ENCODE measurements at regions not wholly inside any gene's neighbourhood (a gene's known extent, or its start where the extent isn't known, plus 50 kb on each side); places are given as distances from the start of the nearest gene placed in this dataset.

DNA sequence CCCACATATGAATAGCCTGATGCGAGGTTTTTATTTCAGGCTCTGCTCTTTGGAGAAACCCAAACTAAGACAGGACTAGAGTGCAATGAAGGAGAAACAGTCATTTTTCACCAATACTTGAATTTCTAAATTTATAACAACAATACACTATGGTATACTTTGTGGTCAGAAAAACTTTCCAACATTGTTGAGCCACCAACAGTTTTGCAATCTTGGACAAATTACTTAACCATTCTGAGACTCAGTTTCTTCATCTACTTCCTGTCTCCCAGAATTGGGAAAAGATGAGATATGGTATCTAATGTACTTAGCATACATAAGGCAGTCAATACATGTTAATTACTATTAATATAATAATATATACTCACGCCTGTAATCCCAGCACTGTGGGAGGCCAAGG lies 519.8 kb upstream of the PLXNA2 start:
- TF ChIP-seq, protein P1, sequence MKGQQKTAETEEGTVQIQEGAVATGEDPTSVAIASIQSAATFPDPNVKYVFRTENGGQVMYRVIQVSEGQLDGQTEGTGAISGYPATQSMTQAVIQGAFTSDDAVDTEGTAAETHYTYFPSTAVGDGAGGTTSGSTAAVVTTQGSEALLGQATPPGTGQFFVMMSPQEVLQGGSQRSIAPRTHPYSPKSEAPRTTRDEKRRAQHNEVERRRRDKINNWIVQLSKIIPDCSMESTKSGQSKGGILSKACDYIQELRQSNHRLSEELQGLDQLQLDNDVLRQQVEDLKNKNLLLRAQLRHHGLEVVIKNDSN (IDR thresholded peaks at IDR 0.05) = no peak
- TF ChIP-seq CEBPB (IDR thresholded peaks at IDR 0.05) (no peak), RAD21 (IDR thresholded peaks at IDR 0.05; ENCODE audit: low read depth) (no peak), CREB1 (IDR thresholded peaks at IDR 0.05; ENCODE audit: low read depth) (no peak), TEAD4 (IDR thresholded peaks at IDR 0.05) (no peak), NFIC (IDR thresholded peaks at IDR 0.05) (no peak), ZBTB7A (IDR thresholded peaks at IDR 0.05; ENCODE audit: low read depth) (no peak), TCF12 (IDR thresholded peaks at IDR 0.05; ENCODE audit: low read depth) (no peak), FOXM1 (IDR thresholded peaks at IDR 0.05; ENCODE audit: borderline replicate concordance, low read depth) (no peak), TAF1 (IDR thresholded peaks at IDR 0.05; ENCODE audit: low read depth) (no peak), EP300 (IDR thresholded peaks at IDR 0.05; ENCODE audit: borderline replicate concordance) (no peak), YY1 (IDR thresholded peaks at IDR 0.05; ENCODE audit: low read depth) (no peak), EGR1 (IDR thresholded peaks at IDR 0.05) (no peak)
- TF ChIP-seq, protein P2, sequence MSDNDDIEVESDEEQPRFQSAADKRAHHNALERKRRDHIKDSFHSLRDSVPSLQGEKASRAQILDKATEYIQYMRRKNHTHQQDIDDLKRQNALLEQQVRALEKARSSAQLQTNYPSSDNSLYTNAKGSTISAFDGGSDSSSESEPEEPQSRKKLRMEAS (IDR thresholded peaks at IDR 0.05) = no peak
- TF ChIP-seq, protein P3, sequence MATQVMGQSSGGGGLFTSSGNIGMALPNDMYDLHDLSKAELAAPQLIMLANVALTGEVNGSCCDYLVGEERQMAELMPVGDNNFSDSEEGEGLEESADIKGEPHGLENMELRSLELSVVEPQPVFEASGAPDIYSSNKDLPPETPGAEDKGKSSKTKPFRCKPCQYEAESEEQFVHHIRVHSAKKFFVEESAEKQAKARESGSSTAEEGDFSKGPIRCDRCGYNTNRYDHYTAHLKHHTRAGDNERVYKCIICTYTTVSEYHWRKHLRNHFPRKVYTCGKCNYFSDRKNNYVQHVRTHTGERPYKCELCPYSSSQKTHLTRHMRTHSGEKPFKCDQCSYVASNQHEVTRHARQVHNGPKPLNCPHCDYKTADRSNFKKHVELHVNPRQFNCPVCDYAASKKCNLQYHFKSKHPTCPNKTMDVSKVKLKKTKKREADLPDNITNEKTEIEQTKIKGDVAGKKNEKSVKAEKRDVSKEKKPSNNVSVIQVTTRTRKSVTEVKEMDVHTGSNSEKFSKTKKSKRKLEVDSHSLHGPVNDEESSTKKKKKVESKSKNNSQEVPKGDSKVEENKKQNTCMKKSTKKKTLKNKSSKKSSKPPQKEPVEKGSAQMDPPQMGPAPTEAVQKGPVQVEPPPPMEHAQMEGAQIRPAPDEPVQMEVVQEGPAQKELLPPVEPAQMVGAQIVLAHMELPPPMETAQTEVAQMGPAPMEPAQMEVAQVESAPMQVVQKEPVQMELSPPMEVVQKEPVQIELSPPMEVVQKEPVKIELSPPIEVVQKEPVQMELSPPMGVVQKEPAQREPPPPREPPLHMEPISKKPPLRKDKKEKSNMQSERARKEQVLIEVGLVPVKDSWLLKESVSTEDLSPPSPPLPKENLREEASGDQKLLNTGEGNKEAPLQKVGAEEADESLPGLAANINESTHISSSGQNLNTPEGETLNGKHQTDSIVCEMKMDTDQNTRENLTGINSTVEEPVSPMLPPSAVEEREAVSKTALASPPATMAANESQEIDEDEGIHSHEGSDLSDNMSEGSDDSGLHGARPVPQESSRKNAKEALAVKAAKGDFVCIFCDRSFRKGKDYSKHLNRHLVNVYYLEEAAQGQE (IDR thresholded peaks at IDR 0.05; ENCODE audit: low read depth) = no peak

DNA sequence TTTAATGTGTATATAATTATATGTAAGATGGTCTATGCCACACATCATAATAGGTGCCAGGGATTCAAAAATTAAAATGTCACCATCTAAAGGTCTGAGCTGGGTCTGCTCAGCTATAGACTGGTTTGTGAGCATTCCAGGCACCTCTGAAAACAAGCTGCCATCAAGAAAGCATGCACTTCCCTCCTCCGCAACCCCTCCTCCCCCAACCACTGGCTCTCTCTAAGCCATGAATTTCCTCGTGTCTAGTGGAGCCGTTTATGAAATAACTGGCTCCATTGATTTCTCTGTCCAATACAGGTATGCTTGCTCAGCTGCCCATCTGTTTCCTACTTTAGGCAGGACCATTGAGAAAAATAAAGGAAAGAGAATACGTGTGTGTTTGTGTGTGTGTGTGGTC lies 522.6 kb upstream of the PLXNA2 start:
- TF ChIP-seq EGR1 (IDR thresholded peaks at IDR 0.05) (no peak), TEAD4 (IDR thresholded peaks at IDR 0.05) (no peak), YY1 (IDR thresholded peaks at IDR 0.05; ENCODE audit: low read depth) (no peak)
- TF ChIP-seq, protein P3 (IDR thresholded peaks at IDR 0.05; ENCODE audit: low read depth) = no peak

DNA sequence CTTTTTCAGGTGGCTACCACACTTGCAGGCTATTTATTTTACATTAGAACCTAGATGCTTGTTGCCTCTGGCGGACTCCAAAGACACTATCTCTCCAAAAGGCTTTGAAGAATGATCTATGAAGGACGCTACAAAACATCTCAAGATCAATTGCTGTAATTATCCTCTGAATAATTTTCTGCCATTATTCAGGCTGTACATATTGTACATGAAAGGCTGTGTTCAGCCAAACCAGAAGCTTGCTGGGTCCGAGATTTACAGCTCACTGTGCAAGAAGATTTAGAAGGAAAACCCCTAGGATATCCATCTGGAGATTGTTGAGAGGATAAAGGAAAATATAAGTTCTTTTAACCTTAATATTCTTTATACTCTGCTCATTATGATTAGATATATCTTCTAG lies 523.6 kb upstream of the PLXNA2 start:
- TF ChIP-seq FOXM1 (IDR thresholded peaks at IDR 0.05; ENCODE audit: borderline replicate concordance, low read depth) = no peak
- TF ChIP-seq TCF12 (IDR thresholded peaks at IDR 0.05; ENCODE audit: low read depth) = no peak
- TF ChIP-seq CEBPB (IDR thresholded peaks at IDR 0.05) = no peak
- no peak for TF ChIP-seq ZBTB7A (IDR thresholded peaks at IDR 0.05; ENCODE audit: low read depth)
- no peak for TF ChIP-seq TEAD4 (IDR thresholded peaks at IDR 0.05)
- TF ChIP-seq, protein P2 (IDR thresholded peaks at IDR 0.05) = no peak
- TF ChIP-seq, protein P3 (IDR thresholded peaks at IDR 0.05; ENCODE audit: low read depth) = no peak
- TF ChIP-seq NFIC (IDR thresholded peaks at IDR 0.05) = no peak
- no peak for TF ChIP-seq CREB1 (IDR thresholded peaks at IDR 0.05; ENCODE audit: low read depth)

DNA sequence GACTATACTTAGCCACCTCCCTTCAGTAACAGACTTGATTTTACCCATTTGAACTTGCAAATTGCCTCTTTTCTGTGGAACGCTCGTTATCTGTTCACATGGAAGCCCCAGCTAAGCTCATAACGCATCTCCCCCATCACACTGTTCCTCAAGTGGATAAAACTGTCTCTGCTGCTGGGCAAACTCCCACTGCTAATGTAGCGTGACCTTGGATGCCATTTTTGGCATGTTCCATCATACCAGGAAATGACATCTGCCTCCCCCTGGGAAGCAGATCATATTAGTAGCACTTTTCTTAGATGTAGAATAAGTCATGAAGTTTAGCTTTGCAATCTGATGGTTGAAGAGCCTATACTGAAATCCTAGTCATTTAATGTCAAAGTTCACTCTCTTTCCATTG lies 528.7 kb upstream of the PLXNA2 start:
- TF ChIP-seq TAF1 (IDR thresholded peaks at IDR 0.05; ENCODE audit: low read depth) (no peak), FOXM1 (IDR thresholded peaks at IDR 0.05; ENCODE audit: borderline replicate concordance, low read depth) (no peak), RAD21 (IDR thresholded peaks at IDR 0.05; ENCODE audit: low read depth) (no peak), EGR1 (IDR thresholded peaks at IDR 0.05) (no peak), CEBPB (IDR thresholded peaks at IDR 0.05) (no peak), TEAD4 (IDR thresholded peaks at IDR 0.05) (no peak), YY1 (IDR thresholded peaks at IDR 0.05; ENCODE audit: low read depth) (no peak), NFIC (IDR thresholded peaks at IDR 0.05) (no peak), CREB1 (IDR thresholded peaks at IDR 0.05; ENCODE audit: low read depth) (no peak), ZBTB7A (IDR thresholded peaks at IDR 0.05; ENCODE audit: low read depth) (no peak), EP300 (IDR thresholded peaks at IDR 0.05; ENCODE audit: borderline replicate concordance) (no peak), TCF12 (IDR thresholded peaks at IDR 0.05; ENCODE audit: low read depth) (no peak)
- TF ChIP-seq, protein P1 (IDR thresholded peaks at IDR 0.05) = no peak
- TF ChIP-seq, protein P3 (IDR thresholded peaks at IDR 0.05; ENCODE audit: low read depth) = no peak
- TF ChIP-seq, protein P2 (IDR thresholded peaks at IDR 0.05) = no peak

All from Ishikawa (cell line).